ENCODE measurements at regions not wholly inside any gene's neighbourhood (a gene's known extent, or its start where the extent isn't known, plus 50 kb on each side); places are given as distances from the start of the nearest gene placed in this dataset.

- no peak overlapping the region for H3K4me3 ChIP-seq
- peak overlapping the region in 5 of 21 experiments; percentile 20 to 72 (median 51) for H3K27ac ChIP-seq
Measured at GRCh38 chr2:176682278-176682677, 413.0 kb downstream of the MTX2 start.

GRCh38 chr2:176683618-176684111 is 414.4 kb downstream of the MTX2 start:
- Histone ChIP-seq H3K27ac (no peak overlapping the region), H3K4me3 (no peak overlapping the region)

GRCh38 chr2:176685908-176686307 is 416.7 kb downstream of the MTX2 start:
- H3K27ac ChIP-seq: no peak overlapping the region
- H3K4me3 ChIP-seq: no peak overlapping the region

GRCh38 chr2:176686328-176686727 is 417.1 kb downstream of the MTX2 start:
- H3K4me3 ChIP-seq: no peak overlapping the region
- no peak overlapping the region for H3K27ac ChIP-seq

GRCh38 chr2:176687342-176687741 is 418.1 kb downstream of the MTX2 start:
- H3K27ac ChIP-seq: no peak overlapping the region
- no peak overlapping the region for H3K4me3 ChIP-seq

GRCh38 chr2:176687944-176688343 is 418.7 kb downstream of the MTX2 start:
- Histone ChIP-seq H3K27ac (no peak overlapping the region), H3K4me3 (no peak overlapping the region)

- Histone ChIP-seq H3K4me3 (no peak overlapping the region), H3K27ac (no peak overlapping the region)
Measured at GRCh38 chr2:176689711-176690110, 420.5 kb downstream of the MTX2 start.

- H3K27ac ChIP-seq: no peak overlapping the region
- H3K4me3 ChIP-seq: no peak overlapping the region
Measured at GRCh38 chr2:176691471-176691870, 422.2 kb downstream of the MTX2 start.

GRCh38 chr2:176692533-176692932 is 423.3 kb downstream of the MTX2 start:
- Histone ChIP-seq H3K4me3 (no peak overlapping the region), H3K27ac (no peak overlapping the region)

- no peak overlapping the region for H3K27ac ChIP-seq
- H3K4me3 ChIP-seq: no peak overlapping the region
Measured at GRCh38 chr2:176699098-176699497, 429.9 kb downstream of the MTX2 start.

GRCh38 chr2:176699644-176700043 is 430.4 kb downstream of the MTX2 start:
- H3K4me3 ChIP-seq: no peak overlapping the region
- no peak overlapping the region for H3K27ac ChIP-seq

GRCh38 chr2:176702131-176702530 is 432.9 kb downstream of the MTX2 start:
- no peak overlapping the region for H3K4me3 ChIP-seq
- no peak overlapping the region for H3K27ac ChIP-seq

GRCh38 chr2:176704282-176704858 is 435.1 kb downstream of the MTX2 start:
- no peak overlapping the region for H3K27ac ChIP-seq
- H3K4me3 ChIP-seq: no peak overlapping the region

GRCh38 chr2:176709149-176709951 is 440.1 kb downstream of the MTX2 start:
- Histone ChIP-seq H3K4me3 (no peak overlapping the region), H3K27ac (peak overlapping the region in 4 of 21 experiments; percentile 9 to 40 (median 24))

- H3K27ac ChIP-seq: peak overlapping the region in 4 of 21 experiments; percentile 16 to 40 (median 24)
- H3K4me3 ChIP-seq: no peak overlapping the region
Measured at GRCh38 chr2:176709991-176710390, 440.7 kb downstream of the MTX2 start.

GRCh38 chr2:176710657-176711186 is 441.5 kb downstream of the MTX2 start:
- Histone ChIP-seq H3K4me3 (no peak overlapping the region), H3K27ac (peak overlapping the region in 1 of 21 experiments; percentile 40)

GRCh38 chr2:176725873-176726645 is 456.8 kb downstream of the MTX2 start:
- Histone ChIP-seq H3K4me3 (no peak overlapping the region), H3K27ac (no peak overlapping the region)

- H3K27ac ChIP-seq: no peak overlapping the region
- H3K4me3 ChIP-seq: no peak overlapping the region
Measured at GRCh38 chr2:176727696-176728095, 458.5 kb downstream of the MTX2 start.

GRCh38 chr2:176729706-176730569 is 460.7 kb downstream of the MTX2 start:
- H3K4me3 ChIP-seq: no peak overlapping the region
- H3K27ac ChIP-seq: peak overlapping the region in 1 of 21 experiments; percentile 26
